Activated CD4-positive, CD25-positive, alpha-beta regulatory T cell treated with anti-CD3 and anti-CD28 coated beads, Interleukin-2, amount 50 U/mL, for 16 hours (primary cell): ENCODE measurements at regions not wholly inside any gene's neighbourhood (a gene's known extent, or its start where the extent isn't known, plus 50 kb on each side); places are given as distances from the start of the nearest gene placed in this dataset.

Experiments used
- DNase-seq: peaks from one replicate; pipeline ENCODE4 v3.0.0-alpha.2; 2020; ENCODE audit warnings: low read depth, low spot score

GRCh38 chr6:165758441-165758840 is 95.4 kb upstream of the PDE10A start:
- DNase-seq = no peak

DNA sequence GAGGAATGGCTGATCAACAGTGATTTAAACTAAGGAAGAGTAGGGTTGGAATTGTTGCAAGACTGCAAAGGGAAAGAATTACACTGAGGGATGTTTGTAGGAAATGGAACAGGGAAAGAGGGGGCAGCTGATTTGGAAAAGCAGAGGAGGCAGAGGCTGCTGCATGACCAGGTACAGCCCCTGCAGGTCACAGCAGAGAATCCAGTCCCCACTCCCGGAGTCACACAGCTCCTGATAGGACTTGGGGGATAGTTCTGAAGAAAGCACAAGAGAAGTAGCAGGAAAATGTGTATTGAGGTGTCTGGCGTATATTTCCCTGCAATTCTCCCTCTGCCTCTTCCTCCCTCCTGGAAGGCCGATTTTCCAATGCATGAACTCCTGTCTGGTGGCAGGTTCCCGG is 92.5 kb upstream of the PDE10A start:
- no peak for DNase-seq

GRCh38 chr6:165753506-165753905 is 90.5 kb upstream of the PDE10A start:
- no peak for DNase-seq

GRCh38 chr6:165752451-165752850 is 89.4 kb upstream of the PDE10A start:
- no peak for DNase-seq

DNA sequence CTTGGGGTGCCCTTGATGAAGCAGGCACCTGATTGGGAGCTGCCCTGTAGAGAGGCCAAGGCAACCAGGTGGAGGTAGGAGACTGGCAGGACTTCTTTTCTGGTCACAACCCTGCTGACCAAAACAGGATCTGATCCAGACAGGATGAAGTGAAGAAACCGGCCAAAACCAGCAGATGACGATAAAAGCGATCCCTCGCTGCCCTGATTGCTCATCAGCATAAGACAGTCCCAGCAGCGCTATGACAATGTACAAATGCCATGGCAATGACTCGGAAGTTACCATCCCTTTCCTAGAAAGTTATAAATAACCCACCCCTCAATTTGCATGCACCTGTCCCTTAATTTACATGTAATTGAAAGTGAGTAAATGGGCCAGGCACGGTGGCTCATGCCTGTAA is 88.4 kb upstream of the PDE10A start:
- no peak for DNase-seq

DNA sequence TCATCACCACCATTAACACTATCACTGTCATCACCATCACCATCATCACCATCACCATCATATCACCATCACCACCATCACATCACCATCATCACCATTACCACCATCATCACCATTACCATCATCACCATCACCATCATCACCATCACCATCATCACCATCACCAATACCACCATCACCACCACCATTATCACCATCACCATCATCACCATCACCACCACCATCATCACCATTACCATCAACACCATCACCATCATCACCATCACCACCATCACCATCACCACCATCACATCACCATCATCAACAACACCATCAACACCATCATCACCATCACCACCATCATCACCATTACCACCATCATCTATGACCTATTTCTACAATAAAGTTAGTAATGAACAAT is 86.1 kb upstream of the PDE10A start:
- no peak for DNase-seq

DNA sequence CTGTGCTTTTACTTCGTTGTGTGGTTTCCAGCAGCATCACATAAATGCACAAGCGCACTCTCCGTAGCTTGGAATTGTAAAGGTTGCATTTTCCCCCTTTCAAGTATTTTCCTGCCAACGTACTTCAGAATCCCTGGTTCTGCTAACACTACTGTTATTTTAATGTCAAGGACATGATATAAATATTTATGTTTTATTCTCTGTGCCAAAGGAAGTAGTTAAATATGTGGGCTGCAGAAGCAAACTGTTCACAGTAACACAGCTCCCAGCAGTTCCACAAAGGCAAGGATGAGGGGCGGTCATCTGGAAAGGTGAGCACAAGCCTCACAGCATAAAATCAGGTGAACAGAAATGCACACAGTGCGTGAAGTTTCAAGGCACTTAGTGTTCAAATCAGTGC is 85.3 kb upstream of the PDE10A start:
- no peak for DNase-seq

DNA sequence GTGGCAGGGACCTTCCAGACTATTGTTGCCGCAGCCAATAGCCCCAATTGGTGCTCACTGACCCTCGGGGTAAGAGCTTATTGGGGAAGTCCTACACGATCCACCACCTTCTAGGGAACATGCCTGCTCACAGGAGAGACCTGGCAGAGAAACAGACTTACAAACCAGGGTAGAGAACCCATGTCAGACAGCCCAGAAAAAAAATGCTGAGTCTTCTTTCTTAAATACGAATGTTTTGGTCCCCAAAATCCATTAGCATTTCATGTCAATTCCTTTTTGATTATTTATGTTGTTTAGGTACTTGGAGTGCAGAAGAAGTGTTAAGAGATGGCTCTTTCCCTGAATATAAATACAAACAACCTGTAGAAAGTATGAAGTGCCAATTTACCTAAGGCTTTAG is 84.9 kb upstream of the PDE10A start:
- DNase-seq = no peak

- DNase-seq = no peak
Measured at GRCh38 chr6:165746331-165746730, 83.3 kb upstream of the PDE10A start.

- DNase-seq = no peak
Measured at GRCh38 chr6:165745492-165745891, 82.5 kb upstream of the PDE10A start.

- DNase-seq = no peak
Measured at GRCh38 chr6:165744555-165745228, 81.7 kb upstream of the PDE10A start.

GRCh38 chr6:165743366-165743898 is 80.4 kb upstream of the PDE10A start:
- no peak for DNase-seq

GRCh38 chr6:165742047-165742446 is 79.0 kb upstream of the PDE10A start:
- no peak for DNase-seq

DNA sequence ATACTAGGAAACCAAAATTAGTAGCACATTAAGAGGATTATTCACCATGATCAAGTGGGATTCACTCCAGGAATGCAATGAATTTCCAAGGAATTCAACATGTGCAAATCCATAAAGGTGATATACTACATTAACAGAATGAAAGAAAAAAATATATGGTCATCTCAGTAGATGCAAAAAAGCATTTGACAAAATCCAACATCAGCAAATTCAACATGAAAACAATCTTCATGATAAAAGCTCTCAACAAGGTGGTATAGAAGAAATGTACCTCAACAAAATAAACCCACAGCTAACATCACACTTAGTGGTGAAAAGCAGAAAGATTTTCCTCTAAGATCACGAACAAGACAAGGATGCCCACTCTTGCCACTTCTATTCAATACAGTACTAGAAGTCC is 74.4 kb upstream of the PDE10A start:
- DNase-seq = no peak

GRCh38 chr6:165735065-165735464 is 72.0 kb upstream of the PDE10A start:
- no peak for DNase-seq

DNA sequence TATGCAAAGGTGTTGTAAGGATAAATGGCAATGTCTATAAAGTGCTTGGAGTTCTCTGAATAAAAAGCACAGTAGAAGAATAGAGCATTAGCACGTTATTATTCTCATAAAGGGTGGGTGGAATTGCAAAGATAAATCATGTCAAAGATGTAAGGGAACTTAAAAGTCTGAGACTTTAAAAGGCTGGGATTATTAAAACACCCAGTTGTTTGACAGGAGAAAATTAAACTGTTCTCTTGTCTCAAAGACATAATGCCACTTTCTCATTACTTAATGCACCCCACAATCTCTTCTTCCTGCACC is 70.4 kb upstream of the PDE10A start:
- DNase-seq = no peak

GRCh38 chr6:165732696-165733488 is 69.9 kb upstream of the PDE10A start:
- no peak for DNase-seq

- DNase-seq = peak; percentile 9
Measured at GRCh38 chr6:165729307-165729936, 66.4 kb upstream of the PDE10A start.

- DNase-seq = no peak
Measured at GRCh38 chr6:165728216-165728615, 65.2 kb upstream of the PDE10A start.

DNA sequence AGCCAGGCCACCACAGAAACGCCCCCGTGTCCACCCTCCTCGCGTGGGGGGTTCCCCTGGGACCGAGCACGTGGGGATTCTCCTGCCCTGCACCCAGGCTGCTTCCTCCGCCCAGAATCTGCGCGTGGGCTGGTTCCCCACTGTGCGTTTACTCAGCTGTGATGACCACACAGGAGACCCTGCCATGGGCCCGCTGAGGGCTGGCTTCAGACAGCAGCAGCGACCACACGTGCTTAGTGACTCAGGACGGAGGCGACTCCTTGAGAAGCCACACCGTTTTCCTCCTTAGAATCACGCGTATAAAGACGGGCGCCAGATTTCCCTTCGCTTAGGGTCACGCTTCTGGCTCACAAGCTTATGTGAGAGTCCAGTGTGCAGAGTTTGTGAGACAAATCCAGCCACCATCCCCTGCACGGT is 63.9 kb upstream of the PDE10A start:
- DNase-seq = no peak

GRCh38 chr6:165726290-165726875 is 63.3 kb upstream of the PDE10A start:
- DNase-seq = no peak

- no peak for DNase-seq
Measured at GRCh38 chr6:165725201-165725600, 62.2 kb upstream of the PDE10A start.
